NCI-H1694 treated with DMSO at 0.1 percent for 48 hours (cell line): ENCODE measurements at regions not wholly inside any gene's neighbourhood (a gene's known extent, or its start where the extent isn't known, plus 50 kb on each side); places are given as distances from the start of the nearest gene placed in this dataset.
"Not testable (repeated sequence)": the region's sequence is repeated elsewhere in the genome, so short reads cannot be mapped to it uniquely, and the experiment has no call there.

Experiments
- DNase-seq: peaks from one replicate; lab custom pipeline; 2025; lab: John Stamatoyannopoulos, UW

GRCh38 chr4:72938516-72938915, 131.0 kb downstream of the COX18 start:
- DNase-seq, result peak; percentile 43

GRCh38 chr4:72935462-72935861, 134.1 kb downstream of the COX18 start:
- no peak for DNase-seq

- DNase-seq, result no peak
These were observed 136.5 kb downstream of the COX18 start for GRCh38 chr4:72933029-72933428.

GRCh38 chr4:72931346-72931745, 138.2 kb downstream of the COX18 start:
- no peak for DNase-seq

GRCh38 chr4:72929596-72930274, 139.8 kb downstream of the COX18 start:
- DNase-seq, result not testable (repeated sequence)

- no peak for DNase-seq
These were observed 144.7 kb downstream of the COX18 start for GRCh38 chr4:72924814-72925213.

GRCh38 chr4:72919937-72920336, 149.6 kb downstream of the COX18 start:
- no peak for DNase-seq

GRCh38 chr4:72919464-72919863, 150.1 kb downstream of the COX18 start:
- DNase-seq, result no peak

GRCh38 chr4:72918362-72918761, 151.2 kb downstream of the COX18 start:
- DNase-seq, result no peak

DNA sequence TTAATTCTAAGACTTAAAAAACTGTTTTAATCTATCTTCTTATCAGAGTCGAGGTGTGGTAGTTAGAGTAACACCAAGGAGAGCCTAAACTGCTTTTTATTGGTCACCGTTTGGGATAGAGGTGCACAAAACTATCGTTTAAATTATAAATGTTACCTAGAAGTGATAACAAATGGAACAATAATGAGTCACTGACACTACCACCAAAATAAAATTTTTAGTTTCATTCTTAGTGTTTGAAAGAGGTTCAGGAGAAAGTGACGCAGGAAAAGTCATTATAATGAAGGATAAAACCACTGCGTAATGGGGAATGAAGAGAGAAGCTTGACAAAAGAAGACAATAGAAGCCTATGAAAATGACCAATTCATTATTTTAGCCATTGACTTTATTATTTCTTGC, 158.2 kb downstream of the COX18 start:
- no peak for DNase-seq

DNA sequence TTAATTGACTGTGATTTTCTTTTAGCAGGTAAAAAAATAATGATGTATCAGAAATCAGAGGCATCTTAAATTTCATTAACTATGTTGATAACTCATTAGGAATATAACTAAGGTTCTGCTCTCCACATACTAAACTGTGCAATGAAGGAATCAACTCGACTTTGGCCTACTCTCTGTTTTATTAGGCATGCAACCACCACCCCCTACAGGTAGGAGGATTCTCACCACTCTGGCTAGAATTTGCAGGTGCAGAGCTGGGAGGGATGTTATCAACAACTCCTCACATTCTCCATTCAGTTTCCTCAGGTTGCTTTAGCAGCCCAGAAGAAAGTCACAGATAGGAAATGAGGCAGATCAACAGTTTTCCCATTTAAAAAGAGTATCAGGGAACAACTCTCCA, 160.1 kb downstream of the COX18 start:
- DNase-seq, result no peak

DNA sequence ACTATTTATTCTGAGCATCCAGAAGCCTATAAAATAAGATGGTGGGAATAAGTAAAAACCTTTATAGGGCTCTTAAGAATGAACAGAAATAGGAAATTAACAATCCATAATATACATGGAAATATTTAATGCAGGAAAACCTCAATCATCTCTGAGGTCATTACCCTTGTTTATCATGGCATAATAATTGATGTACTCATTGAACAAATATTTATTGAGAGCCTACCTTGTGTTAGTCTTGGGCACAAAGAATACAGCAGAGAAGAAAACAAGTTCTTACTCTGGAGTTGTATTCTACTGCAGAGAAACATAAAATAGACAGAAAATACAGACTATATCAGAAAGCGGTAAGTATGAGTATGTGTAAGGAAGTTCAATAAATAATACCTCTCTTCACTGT, 167.2 kb downstream of the COX18 start:
- no peak for DNase-seq

- DNase-seq, result no peak
These were observed 168.0 kb downstream of the COX18 start for GRCh38 chr4:72901553-72901952.

GRCh38 chr4:72900952-72901351, 168.6 kb downstream of the COX18 start:
- no peak for DNase-seq

DNA sequence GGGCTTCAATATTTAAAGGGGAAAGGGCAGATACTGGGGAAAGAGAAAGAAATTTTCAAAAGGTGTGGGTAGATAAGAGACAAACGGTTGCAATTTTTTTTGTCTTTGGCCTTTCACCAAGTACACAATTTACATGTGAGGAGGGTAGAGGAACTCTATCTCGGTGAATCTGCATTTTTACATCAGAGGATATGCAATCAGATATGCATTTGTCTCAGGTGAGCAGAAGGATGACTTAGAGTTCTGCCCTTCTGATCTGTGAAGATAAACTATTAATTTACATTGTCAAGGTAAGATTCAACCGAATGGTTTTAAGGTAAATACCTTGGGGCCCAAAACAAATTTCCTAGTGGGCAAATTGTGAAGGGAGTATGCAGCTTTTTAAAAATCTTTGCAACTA, 169.9 kb downstream of the COX18 start:
- no peak for DNase-seq

- no peak for DNase-seq
These were observed 170.3 kb downstream of the COX18 start for GRCh38 chr4:72899214-72899613.

DNA sequence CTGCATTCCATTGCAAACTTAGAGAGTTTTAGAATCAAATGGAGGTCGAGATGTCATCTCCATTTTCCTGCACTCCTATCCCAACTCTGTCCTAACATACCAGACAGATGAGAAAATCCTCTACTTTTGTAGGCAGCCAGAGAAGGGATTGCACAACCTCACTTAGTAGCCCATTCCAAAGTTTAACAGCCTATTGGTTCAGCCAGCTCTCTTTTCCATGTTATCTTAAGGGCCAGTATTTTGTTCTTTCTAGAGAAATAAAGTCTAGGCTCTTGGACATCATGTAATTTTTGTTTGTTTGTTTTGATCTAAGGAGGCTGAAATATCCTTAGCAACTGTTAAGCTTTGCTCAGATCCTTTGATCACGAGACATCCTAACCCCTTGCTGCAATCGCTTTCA, 173.0 kb downstream of the COX18 start:
- DNase-seq, result no peak

DNA sequence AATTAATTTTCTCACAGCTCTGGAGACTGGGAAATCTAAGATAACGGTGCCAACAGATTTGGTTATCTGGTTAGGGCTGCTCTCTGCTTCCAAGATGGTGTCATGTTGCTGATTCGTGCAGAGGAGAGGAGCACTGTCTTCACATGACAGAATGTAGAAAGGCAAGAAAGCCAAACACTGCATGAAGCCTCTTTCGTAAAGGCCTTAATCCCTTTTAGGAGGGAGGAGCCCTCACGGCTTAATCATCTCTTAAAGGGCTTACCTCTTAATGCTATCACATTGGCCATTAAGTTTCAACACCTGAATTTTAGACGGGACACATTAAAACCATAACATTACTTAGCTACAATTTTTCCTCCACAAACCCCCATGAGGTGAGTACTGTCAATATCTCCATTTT, 174.1 kb downstream of the COX18 start:
- no peak for DNase-seq

GRCh38 chr4:72893354-72894066, 176.0 kb downstream of the COX18 start:
- DNase-seq, result no peak

DNA sequence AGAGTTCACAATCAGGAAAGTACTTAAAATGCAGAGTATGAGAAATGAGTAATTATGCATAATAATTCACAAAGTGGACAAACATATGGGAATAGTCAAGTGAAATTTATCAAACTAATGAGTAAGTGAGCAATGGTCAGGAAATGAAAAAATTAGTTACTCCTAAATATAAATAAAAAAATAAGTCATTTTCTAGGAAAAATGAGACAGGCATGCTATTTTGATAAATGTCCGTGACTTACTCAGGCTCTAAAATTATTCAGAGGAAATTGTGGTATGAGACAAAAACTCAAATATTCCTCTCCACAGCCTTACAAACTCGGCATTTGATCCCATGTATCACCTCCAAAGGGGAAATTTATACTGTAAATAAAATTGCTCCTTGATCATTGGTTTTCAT, 181.2 kb downstream of the COX18 start:
- DNase-seq, result no peak

- no peak for DNase-seq
These were observed 182.4 kb downstream of the COX18 start for GRCh38 chr4:72887152-72887551.

GRCh38 chr4:72886602-72887001, 182.9 kb downstream of the COX18 start:
- DNase-seq, result no peak

DNA sequence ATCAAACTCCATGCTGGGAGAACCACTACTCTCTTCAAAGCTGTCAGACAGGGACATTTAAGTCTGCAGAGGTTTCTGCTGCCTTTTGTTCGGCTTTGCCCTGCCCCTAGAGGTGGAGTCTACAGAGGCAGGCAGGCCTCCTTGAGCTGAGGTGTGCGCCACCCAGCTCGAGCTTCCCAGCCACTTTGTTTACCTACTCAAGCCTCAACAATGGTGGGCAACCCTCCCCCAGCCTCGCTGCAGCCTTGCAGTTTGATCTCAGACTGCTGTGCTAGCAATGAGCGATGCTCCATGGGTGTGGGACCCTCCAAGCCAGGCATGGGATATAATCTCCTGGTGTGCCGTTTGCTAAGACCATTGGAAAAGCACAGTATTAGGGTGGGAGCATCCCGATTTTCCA, 185.3 kb downstream of the COX18 start:
- DNase-seq, result not testable (repeated sequence)

- DNase-seq, result no peak
These were observed 192.6 kb downstream of the COX18 start for GRCh38 chr4:72876946-72877345.
